Neural cell (in vitro differentiated cells): ENCODE measurements at regions not wholly inside any gene's neighbourhood (a gene's known extent, or its start where the extent isn't known, plus 50 kb on each side); places are given as distances from the start of the nearest gene placed in this dataset.

Experiments
- H2AFZ ChIP-seq: fragments of 200-600, 300-800 bp; sonication (generic), shearing (Covaris generic); 2 replicates; pipeline ENCODE4 v1.6.0; 2014; ENCODE audit warnings: low read depth, mild to moderate bottlenecking, antibody characterized with exemption, low read length, moderate library complexity
- H3F3A ChIP-seq: fragments of 200-600 bp; shearing (Covaris generic); 2 replicates; pipeline ENCODE4 v1.6.1; 2016; ENCODE audit warnings: mild to moderate bottlenecking, moderate library complexity, mixed read lengths, antibody characterized with exemption, low read length; ENCODE audit not compliant: insufficient read depth, poor library complexity, severe bottlenecking
- H3K27ac ChIP-seq: fragments of 200-600, 300-800 bp; sonication (generic), shearing (Covaris generic); 2 replicates; pipeline ENCODE4 v1.5.1; 2014; ENCODE audit warnings: mild to moderate bottlenecking, low read length, moderate library complexity
- H3K27me3 ChIP-seq: fragments of 300-800, 200-600 bp; sonication (generic), shearing (Covaris generic); 2 replicates; pipeline ENCODE4 v1.6.0; 2014; ENCODE audit warnings: mild to moderate bottlenecking, low read depth, low read length, moderate library complexity; ENCODE audit not compliant: insufficient read depth
- H3K36me3 ChIP-seq: fragments of 300-800, 200-600 bp; sonication (generic), shearing (Covaris generic); 2 replicates; pipeline ENCODE4 v1.5.1; 2014; ENCODE audit warnings: mild to moderate bottlenecking, antibody characterized with exemption, low read length, moderate library complexity; ENCODE audit not compliant: insufficient read depth
- H3K4me2 ChIP-seq: fragments of 300-800, 200-600 bp; sonication (generic), shearing (Covaris generic); 2 replicates; pipeline ENCODE4 v1.6.0; 2014; ENCODE audit warnings: mild to moderate bottlenecking, low read length
- H3K4me3 ChIP-seq: fragments of 300-800, 200-600 bp; sonication (generic), shearing (Covaris generic); 2 replicates; pipeline ENCODE4 v1.5.1; 2014; ENCODE audit warnings: mild to moderate bottlenecking, low read length, moderate library complexity
- H3K79me2 ChIP-seq: fragments of 200-600 bp; shearing (Covaris generic); replicated peaks from 2 replicates; pipeline ENCODE4 v1.6.0; 2014; ENCODE audit warnings: mild to moderate bottlenecking, low read length, moderate library complexity; ENCODE audit not compliant: insufficient read depth
- H3K9ac ChIP-seq: fragments of 300-800, 200-600 bp; sonication (generic), shearing (Covaris generic); 2 replicates; pipeline ENCODE4 v1.6.1; 2016; ENCODE audit warnings: mild to moderate bottlenecking, low read length, mixed read lengths
- H3K9me2 ChIP-seq: fragments of 200-600 bp; shearing (Covaris generic); 2 replicates; pipeline ENCODE4 v1.6.1; 2016; ENCODE audit warnings: mild to moderate bottlenecking, low read length, mixed read lengths; ENCODE audit not compliant: insufficient read depth
- H3K9me3 ChIP-seq: fragments of 200-600, 300-800 bp; sonication (generic), shearing (Covaris generic); 2 replicates; pipeline ENCODE4 v1.6.1; 2016; ENCODE audit warnings: mild to moderate bottlenecking, mixed run types, low read length, moderate library complexity, mixed read lengths
- H4K20me1 ChIP-seq: fragments of 200-600 bp; shearing (Covaris generic); 2 replicates; pipeline ENCODE4 v1.6.1; 2016; ENCODE audit warnings: mild to moderate bottlenecking, mixed run types; ENCODE audit not compliant: insufficient read depth
- EP300 ChIP-seq: fragments of 450-650 bp; conservative IDR thresholded peaks from 2 replicates; pipeline ENCODE4 v1.6.1; 2014; ENCODE audit warnings: antibody characterized with exemption, mild to moderate bottlenecking, moderate library complexity; ENCODE audit not compliant: poor library complexity, severe bottlenecking
- EZH2 ChIP-seq: fragments of 200-600, 300-800 bp; shearing (Covaris generic), sonication (generic); IDR thresholded peaks from 2 replicates; pipeline ENCODE4 v1.6.1; 2014; ENCODE audit warnings: antibody characterized with exemption, low read length, borderline replicate concordance, mild to moderate bottlenecking; ENCODE audit not compliant: insufficient read depth, poor library complexity, severe bottlenecking
- MXI1 ChIP-seq: fragments of 450-650 bp; conservative IDR thresholded peaks from 2 replicates; pipeline ENCODE4 v1.6.1; 2014; ENCODE audit warnings: antibody characterized with exemption, mild to moderate bottlenecking; ENCODE audit not compliant: poor library complexity, severe bottlenecking
- POLR2AphosphoS5 ChIP-seq: IDR thresholded peaks from 2 replicates; pipeline ENCODE4 v1.6.1; 2012
- RAD21 ChIP-seq: fragments of 450-650 bp; conservative IDR thresholded peaks from 2 replicates; pipeline ENCODE4 v1.6.1; 2014; ENCODE audit warnings: antibody characterized with exemption, mild to moderate bottlenecking, moderate library complexity
- SMC3 ChIP-seq: fragments of 450-650 bp; conservative IDR thresholded peaks from 2 replicates; pipeline ENCODE4 v1.6.1; 2014; ENCODE audit warnings: antibody characterized with exemption, mild to moderate bottlenecking, moderate library complexity; ENCODE audit not compliant: poor library complexity
- TAF1 ChIP-seq: IDR thresholded peaks from 2 replicates; pipeline ENCODE4 v1.6.1; 2012; ENCODE audit warnings: low read depth
- TF ChIP-seq, protein P1 (sequence below): IDR thresholded peaks from 2 replicates; pipeline ENCODE4 v1.6.1; 2012; ENCODE audit warnings: borderline replicate concordance
- TF ChIP-seq, protein P2 (sequence below): fragments of 450-650 bp; IDR thresholded peaks from 2 replicates; pipeline ENCODE4 v1.5.1; 2014; ENCODE audit warnings: antibody characterized with exemption, mild to moderate bottlenecking, moderate library complexity; ENCODE audit not compliant: poor library complexity, severe bottlenecking

DNA sequence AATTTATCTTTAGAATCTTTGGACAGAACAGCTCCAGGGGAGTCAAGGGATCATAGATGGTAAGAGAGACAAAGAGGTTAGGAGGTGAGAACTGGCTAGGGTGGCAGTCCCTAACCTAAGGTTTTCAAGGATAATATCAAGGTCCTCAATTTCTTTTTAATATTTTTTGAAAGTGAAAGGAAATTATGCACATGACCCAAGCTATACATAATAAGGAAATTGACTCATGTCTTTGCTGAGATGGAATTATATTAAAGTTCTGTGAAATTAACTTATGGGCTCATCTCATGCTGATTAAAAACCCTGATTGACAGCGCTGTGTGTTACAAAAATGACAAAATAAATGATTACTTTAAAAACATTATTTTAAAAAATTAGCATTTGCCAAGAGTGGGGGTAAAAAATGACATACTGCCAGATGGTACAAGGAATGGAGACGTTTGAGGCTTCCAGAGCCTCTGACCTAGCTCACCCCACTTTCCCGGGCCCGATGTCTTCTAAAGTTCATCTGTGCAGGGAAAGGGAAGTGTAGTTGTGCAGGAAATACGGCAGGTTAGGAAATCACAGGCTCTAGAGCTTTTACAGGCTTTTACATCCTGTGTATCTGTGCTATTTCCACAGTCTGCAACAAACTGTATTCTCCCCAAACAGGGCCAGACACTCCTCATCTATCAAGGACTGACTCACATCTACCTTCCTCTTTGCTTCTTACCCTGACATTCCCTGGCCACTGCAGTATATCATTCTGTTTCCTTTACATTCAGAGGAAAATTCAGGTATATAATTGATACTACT lies 185.6 kb upstream of the PRSS58 start:
- H3K79me2 ChIP-seq = no peaks in the 10 kb centered on the region
- H3K27ac ChIP-seq = no peak overlapping the region
- TF ChIP-seq RAD21 = no peak
- no peaks in the 10 kb centered on the region for H3F3A ChIP-seq
- H2AFZ ChIP-seq = no peak overlapping the region
- H3K9me3 ChIP-seq = no peaks in the 10 kb centered on the region
- no peaks in the 10 kb centered on the region for H3K9me2 ChIP-seq
- H3K4me3 ChIP-seq = no peak overlapping the region
- no peaks in the 10 kb centered on the region for H4K20me1 ChIP-seq
- no peak overlapping the region for H3K9ac ChIP-seq
- H3K27me3 ChIP-seq = no peaks in the 10 kb centered on the region
- H3K36me3 ChIP-seq = no peaks in the 10 kb centered on the region
- no peak overlapping the region for H3K4me2 ChIP-seq

DNA sequence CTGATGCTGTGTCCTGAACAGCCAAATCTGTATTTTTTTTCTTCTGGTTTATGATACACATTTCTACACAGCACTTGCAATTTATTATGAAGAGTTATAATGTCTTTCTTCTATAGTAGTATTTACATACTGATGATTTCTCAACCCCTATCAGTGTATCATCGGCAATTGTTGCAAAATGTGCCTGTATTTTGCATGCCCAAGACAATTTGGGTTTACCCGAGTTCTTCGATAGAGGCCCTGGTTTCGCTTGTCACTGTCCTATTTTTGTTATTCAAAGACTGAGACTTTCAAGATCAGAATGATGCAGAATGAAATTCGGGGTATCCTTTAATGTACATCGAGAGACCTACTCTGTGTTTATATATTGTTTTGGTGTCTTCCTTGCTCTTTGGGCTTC lies 184.5 kb upstream of the PRSS58 start:
- H4K20me1 ChIP-seq = no peaks in the 10 kb centered on the region
- H3F3A ChIP-seq = no peaks in the 10 kb centered on the region
- H3K27ac ChIP-seq = no peak overlapping the region
- no peak overlapping the region for H3K4me2 ChIP-seq
- no peak for TF ChIP-seq EP300
- H3K4me3 ChIP-seq = no peak overlapping the region
- H3K9ac ChIP-seq = no peak overlapping the region
- H2AFZ ChIP-seq = no peak overlapping the region
- H3K9me2 ChIP-seq = no peaks in the 10 kb centered on the region
- H3K9me3 ChIP-seq = no peaks in the 10 kb centered on the region
- no peaks in the 10 kb centered on the region for H3K79me2 ChIP-seq
- H3K27me3 ChIP-seq = no peaks in the 10 kb centered on the region
- no peaks in the 10 kb centered on the region for H3K36me3 ChIP-seq

DNA sequence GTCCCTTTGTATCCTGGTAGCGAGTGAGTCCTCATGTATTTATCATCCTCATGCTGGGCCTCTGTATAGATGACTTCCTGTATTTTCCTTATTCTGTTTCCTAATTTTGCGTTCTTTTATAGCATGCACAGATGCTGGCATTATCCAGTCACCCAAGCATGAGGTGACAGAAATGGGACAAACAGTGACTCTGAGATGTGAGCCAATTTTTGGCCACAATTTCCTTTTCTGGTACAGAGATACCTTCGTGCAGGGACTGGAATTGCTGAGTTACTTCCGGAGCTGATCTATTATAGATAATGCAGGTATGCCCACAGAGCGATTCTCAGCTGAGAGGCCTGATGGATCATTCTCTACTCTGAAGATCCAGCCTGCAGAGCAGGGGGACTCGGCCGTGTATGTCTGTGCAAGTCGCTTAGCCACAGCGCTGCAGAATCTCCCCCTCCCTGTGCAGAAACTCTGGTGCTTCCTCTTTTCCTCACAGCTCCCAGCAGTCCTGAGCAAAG lies 183.1 kb upstream of the PRSS58 start:
- Histone ChIP-seq H3F3A (no peaks in the 10 kb centered on the region), H3K4me2 (no peak overlapping the region), H2AFZ (no peak overlapping the region), H3K36me3 (no peaks in the 10 kb centered on the region), H3K79me2 (no peaks in the 10 kb centered on the region), H3K27me3 (no peaks in the 10 kb centered on the region), H4K20me1 (no peaks in the 10 kb centered on the region), H3K9me3 (no peaks in the 10 kb centered on the region), H3K9ac (no peak overlapping the region), H3K4me3 (no peak overlapping the region), H3K27ac (no peak overlapping the region), H3K9me2 (no peaks in the 10 kb centered on the region)
- TF ChIP-seq EZH2 (no peak), RAD21 (no peak), MXI1 (no peak), SMC3 (no peak), TAF1 (no peak), POLR2AphosphoS5 (no peak), EP300 (no peak)
- TF ChIP-seq, protein P1, sequence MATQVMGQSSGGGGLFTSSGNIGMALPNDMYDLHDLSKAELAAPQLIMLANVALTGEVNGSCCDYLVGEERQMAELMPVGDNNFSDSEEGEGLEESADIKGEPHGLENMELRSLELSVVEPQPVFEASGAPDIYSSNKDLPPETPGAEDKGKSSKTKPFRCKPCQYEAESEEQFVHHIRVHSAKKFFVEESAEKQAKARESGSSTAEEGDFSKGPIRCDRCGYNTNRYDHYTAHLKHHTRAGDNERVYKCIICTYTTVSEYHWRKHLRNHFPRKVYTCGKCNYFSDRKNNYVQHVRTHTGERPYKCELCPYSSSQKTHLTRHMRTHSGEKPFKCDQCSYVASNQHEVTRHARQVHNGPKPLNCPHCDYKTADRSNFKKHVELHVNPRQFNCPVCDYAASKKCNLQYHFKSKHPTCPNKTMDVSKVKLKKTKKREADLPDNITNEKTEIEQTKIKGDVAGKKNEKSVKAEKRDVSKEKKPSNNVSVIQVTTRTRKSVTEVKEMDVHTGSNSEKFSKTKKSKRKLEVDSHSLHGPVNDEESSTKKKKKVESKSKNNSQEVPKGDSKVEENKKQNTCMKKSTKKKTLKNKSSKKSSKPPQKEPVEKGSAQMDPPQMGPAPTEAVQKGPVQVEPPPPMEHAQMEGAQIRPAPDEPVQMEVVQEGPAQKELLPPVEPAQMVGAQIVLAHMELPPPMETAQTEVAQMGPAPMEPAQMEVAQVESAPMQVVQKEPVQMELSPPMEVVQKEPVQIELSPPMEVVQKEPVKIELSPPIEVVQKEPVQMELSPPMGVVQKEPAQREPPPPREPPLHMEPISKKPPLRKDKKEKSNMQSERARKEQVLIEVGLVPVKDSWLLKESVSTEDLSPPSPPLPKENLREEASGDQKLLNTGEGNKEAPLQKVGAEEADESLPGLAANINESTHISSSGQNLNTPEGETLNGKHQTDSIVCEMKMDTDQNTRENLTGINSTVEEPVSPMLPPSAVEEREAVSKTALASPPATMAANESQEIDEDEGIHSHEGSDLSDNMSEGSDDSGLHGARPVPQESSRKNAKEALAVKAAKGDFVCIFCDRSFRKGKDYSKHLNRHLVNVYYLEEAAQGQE = no peak
- TF ChIP-seq, protein P2, sequence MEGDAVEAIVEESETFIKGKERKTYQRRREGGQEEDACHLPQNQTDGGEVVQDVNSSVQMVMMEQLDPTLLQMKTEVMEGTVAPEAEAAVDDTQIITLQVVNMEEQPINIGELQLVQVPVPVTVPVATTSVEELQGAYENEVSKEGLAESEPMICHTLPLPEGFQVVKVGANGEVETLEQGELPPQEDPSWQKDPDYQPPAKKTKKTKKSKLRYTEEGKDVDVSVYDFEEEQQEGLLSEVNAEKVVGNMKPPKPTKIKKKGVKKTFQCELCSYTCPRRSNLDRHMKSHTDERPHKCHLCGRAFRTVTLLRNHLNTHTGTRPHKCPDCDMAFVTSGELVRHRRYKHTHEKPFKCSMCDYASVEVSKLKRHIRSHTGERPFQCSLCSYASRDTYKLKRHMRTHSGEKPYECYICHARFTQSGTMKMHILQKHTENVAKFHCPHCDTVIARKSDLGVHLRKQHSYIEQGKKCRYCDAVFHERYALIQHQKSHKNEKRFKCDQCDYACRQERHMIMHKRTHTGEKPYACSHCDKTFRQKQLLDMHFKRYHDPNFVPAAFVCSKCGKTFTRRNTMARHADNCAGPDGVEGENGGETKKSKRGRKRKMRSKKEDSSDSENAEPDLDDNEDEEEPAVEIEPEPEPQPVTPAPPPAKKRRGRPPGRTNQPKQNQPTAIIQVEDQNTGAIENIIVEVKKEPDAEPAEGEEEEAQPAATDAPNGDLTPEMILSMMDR = no peak
